PFSK-1 (cell line): ENCODE measurements at regions not wholly inside any gene's neighbourhood (a gene's known extent, or its start where the extent isn't known, plus 50 kb on each side); places are given as distances from the start of the nearest gene placed in this dataset.

Experiments used
- POLR2AphosphoS5 ChIP-seq: IDR thresholded peaks from 2 replicates; pipeline ENCODE4 v1.6.1; 2012; ENCODE audit warnings: low read depth, mild to moderate bottlenecking, control low read depth, low read length, moderate library complexity
- TAF1 ChIP-seq: IDR thresholded peaks from 2 replicates; pipeline ENCODE4 v1.6.1; 2012; ENCODE audit warnings: low read length, control low read depth, borderline replicate concordance; ENCODE audit not compliant: insufficient read depth
- TF ChIP-seq, protein P1 (sequence below), 2 experiments: IDR thresholded peaks; 2 replicates each; pipeline versions ENCODE4 v1.6.1 to v1.8.0; 2011 to 2012; ENCODE audit warnings: low read depth in 2 of 2, low read length in 2 of 2, control low read depth in 1 of 2, inconsistent platforms in 1 of 2, mild to moderate bottlenecking in 1 of 2, moderate library complexity in 1 of 2; ENCODE audit not compliant: insufficient read depth in 1 of 2

DNA sequence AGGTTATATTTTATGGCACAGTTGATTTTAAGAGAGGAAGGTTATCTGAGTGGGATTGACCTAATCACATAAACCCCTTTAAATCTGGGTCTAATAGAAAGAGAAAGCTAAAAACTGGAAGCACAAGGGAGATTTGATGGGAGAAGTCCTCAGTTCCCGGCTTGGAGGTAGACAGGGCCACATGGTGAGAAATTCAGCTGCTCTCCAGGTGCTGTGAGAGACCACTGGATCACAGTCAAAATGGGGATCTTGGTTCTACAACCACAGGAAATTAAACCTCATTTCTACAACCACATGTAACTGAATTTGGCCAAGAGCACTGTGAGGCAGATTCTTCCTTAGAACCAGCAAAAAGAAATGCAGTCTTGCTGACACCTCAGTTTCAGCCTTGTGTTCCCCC lies 2352.7 kb downstream of the MAT2B start:
- TF ChIP-seq POLR2AphosphoS5: no peak
- TF ChIP-seq, protein P1, sequence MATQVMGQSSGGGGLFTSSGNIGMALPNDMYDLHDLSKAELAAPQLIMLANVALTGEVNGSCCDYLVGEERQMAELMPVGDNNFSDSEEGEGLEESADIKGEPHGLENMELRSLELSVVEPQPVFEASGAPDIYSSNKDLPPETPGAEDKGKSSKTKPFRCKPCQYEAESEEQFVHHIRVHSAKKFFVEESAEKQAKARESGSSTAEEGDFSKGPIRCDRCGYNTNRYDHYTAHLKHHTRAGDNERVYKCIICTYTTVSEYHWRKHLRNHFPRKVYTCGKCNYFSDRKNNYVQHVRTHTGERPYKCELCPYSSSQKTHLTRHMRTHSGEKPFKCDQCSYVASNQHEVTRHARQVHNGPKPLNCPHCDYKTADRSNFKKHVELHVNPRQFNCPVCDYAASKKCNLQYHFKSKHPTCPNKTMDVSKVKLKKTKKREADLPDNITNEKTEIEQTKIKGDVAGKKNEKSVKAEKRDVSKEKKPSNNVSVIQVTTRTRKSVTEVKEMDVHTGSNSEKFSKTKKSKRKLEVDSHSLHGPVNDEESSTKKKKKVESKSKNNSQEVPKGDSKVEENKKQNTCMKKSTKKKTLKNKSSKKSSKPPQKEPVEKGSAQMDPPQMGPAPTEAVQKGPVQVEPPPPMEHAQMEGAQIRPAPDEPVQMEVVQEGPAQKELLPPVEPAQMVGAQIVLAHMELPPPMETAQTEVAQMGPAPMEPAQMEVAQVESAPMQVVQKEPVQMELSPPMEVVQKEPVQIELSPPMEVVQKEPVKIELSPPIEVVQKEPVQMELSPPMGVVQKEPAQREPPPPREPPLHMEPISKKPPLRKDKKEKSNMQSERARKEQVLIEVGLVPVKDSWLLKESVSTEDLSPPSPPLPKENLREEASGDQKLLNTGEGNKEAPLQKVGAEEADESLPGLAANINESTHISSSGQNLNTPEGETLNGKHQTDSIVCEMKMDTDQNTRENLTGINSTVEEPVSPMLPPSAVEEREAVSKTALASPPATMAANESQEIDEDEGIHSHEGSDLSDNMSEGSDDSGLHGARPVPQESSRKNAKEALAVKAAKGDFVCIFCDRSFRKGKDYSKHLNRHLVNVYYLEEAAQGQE (IDR thresholded peaks at IDR 0.05; ENCODE audit: insufficient read depth in 1 of 2, low read depth in 2 of 2, low read length in 2 of 2): no peak
- TF ChIP-seq TAF1: no peak
